Central memory CD8-positive, alpha-beta T cell (primary cell): ENCODE measurements at regions not wholly inside any gene's neighbourhood (a gene's known extent, or its start where the extent isn't known, plus 50 kb on each side); places are given as distances from the start of the nearest gene placed in this dataset.

ENCODE experiments used
- ATAC-seq: fragments of 150-1000 bp; cut with Tn5 transposase; replicated peaks from 2 replicates; pipeline ENCODE4 v1.10.0; 2022; ENCODE audit warnings: mild to moderate bottlenecking, moderate FRiP score, moderate number of reproducible peaks; ENCODE audit not compliant: poor library complexity, severe bottlenecking; ENCODE audit errors: extremely low read depth
- DNase-seq, 2 donors: peaks; one replicate each; pipeline ENCODE4 v3.0.0; 2021; ENCODE audit warnings: low spot score in 2 of 2
- H3K27ac Mint-ChIP-seq: one replicate; pipeline ENCODE4 v1.8.0; 2022; ENCODE audit warnings: low read depth, mild to moderate bottlenecking, moderate library complexity, mixed read lengths
- H3K27me3 Mint-ChIP-seq: one replicate; pipeline ENCODE4 v1.8.0; 2022; ENCODE audit warnings: mixed read lengths
- H3K36me3 Mint-ChIP-seq: one replicate; pipeline ENCODE4 v1.8.0; 2022; ENCODE audit warnings: mild to moderate bottlenecking, moderate library complexity, mixed read lengths; ENCODE audit not compliant: insufficient read depth
- H3K4me1 Mint-ChIP-seq: one replicate; pipeline ENCODE4 v1.8.0; 2022; ENCODE audit warnings: mixed read lengths
- H3K4me3 Mint-ChIP-seq: one replicate; pipeline ENCODE4 v1.8.0; 2022; ENCODE audit warnings: mild to moderate bottlenecking, moderate library complexity, mixed read lengths
- H3K9me3 Mint-ChIP-seq: one replicate; pipeline ENCODE4 v1.8.0; 2022; ENCODE audit warnings: mixed read lengths

- no peaks in the 10 kb centered on the region for H3K9me3 Mint-ChIP-seq
Observed at GRCh38 chr7:25900877-25901276, 251.1 kb upstream of the NFE2L3 start.

GRCh38 chr7:25901658-25902057 lies 250.3 kb upstream of the NFE2L3 start:
- Mint-ChIP-seq H3K4me3 (no peak overlapping the region), H3K27me3 (peaks cover 11% of the 10 kb centered on the region), H3K36me3 (no peaks in the 10 kb centered on the region), H3K4me1 (no peaks in the 10 kb centered on the region), H3K9me3 (no peaks in the 10 kb centered on the region), H3K27ac (no peak overlapping the region)
- no peak for ATAC-seq
- DNase-seq, result no peak

More at GRCh38 chr7:25900877-25901276, 251.1 kb upstream of the NFE2L3 start:
- H3K4me1 Mint-ChIP-seq, result no peaks in the 10 kb centered on the region
- H3K27ac Mint-ChIP-seq, result no peak overlapping the region
- ATAC-seq (no peak), DNase-seq (no peak)
- H3K4me3 Mint-ChIP-seq, result no peak overlapping the region
- H3K36me3 Mint-ChIP-seq, result no peaks in the 10 kb centered on the region
- H3K27me3 Mint-ChIP-seq, result peaks cover 6% of the 10 kb centered on the region

- H3K9me3 Mint-ChIP-seq, result no peaks in the 10 kb centered on the region
- ATAC-seq, result no peak
- H3K27me3 Mint-ChIP-seq, result peaks cover 21% of the 10 kb centered on the region
- no peak overlapping the region for H3K27ac Mint-ChIP-seq
- H3K4me3 Mint-ChIP-seq, result no peak overlapping the region
- no peaks in the 10 kb centered on the region for H3K4me1 Mint-ChIP-seq
- DNase-seq, result no peak
- H3K36me3 Mint-ChIP-seq, result no peaks in the 10 kb centered on the region
Observed at GRCh38 chr7:25906003-25906402, 246.0 kb upstream of the NFE2L3 start.

DNA sequence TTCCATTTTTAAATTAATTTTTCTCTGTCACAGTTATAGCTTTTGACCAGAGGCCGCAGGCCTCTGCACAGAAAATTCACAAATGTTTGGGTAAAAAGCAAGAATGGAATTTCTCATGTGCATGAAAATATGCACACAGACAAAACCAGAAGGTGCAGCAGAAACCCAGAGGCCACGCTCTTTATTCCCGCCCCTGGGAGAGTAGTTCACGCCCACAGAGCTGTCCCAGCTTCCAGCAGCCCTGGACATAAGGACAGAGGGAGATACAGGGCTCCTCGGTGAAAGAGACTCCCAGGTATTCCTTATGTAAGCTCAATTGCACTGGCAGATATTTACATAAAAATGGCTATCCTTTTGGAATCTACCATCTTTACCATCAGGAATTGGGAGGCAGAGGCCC lies 245.2 kb upstream of the NFE2L3 start:
- no peaks in the 10 kb centered on the region for H3K4me1 Mint-ChIP-seq
- no peak overlapping the region for H3K4me3 Mint-ChIP-seq
- H3K9me3 Mint-ChIP-seq, result no peaks in the 10 kb centered on the region
- no peaks in the 10 kb centered on the region for H3K36me3 Mint-ChIP-seq
- H3K27ac Mint-ChIP-seq, result no peak overlapping the region
- peaks cover 21% of the 10 kb centered on the region for H3K27me3 Mint-ChIP-seq
- ATAC-seq, result no peak
- DNase-seq, result no peak

GRCh38 chr7:25907214-25907613 lies 244.8 kb upstream of the NFE2L3 start:
- Mint-ChIP-seq H3K27ac (no peak overlapping the region), H3K4me3 (no peak overlapping the region), H3K27me3 (peaks cover 21% of the 10 kb centered on the region), H3K9me3 (no peaks in the 10 kb centered on the region), H3K4me1 (no peaks in the 10 kb centered on the region), H3K36me3 (no peaks in the 10 kb centered on the region)
- ATAC-seq (no peak), DNase-seq (no peak)

GRCh38 chr7:25907731-25908130 lies 244.3 kb upstream of the NFE2L3 start:
- H3K36me3 Mint-ChIP-seq, result no peaks in the 10 kb centered on the region
- no peak overlapping the region for H3K27ac Mint-ChIP-seq
- H3K9me3 Mint-ChIP-seq, result no peaks in the 10 kb centered on the region
- ATAC-seq, result no peak
- DNase-seq, result no peak
- H3K4me1 Mint-ChIP-seq, result no peaks in the 10 kb centered on the region
- H3K27me3 Mint-ChIP-seq, result peaks cover 21% of the 10 kb centered on the region
- H3K4me3 Mint-ChIP-seq, result no peak overlapping the region

GRCh38 chr7:25908154-25908949 lies 243.6 kb upstream of the NFE2L3 start:
- H3K36me3 Mint-ChIP-seq, result no peaks in the 10 kb centered on the region
- H3K9me3 Mint-ChIP-seq, result no peaks in the 10 kb centered on the region
- H3K4me1 Mint-ChIP-seq, result no peaks in the 10 kb centered on the region
- DNase-seq (no peak), ATAC-seq (no peak)
- no peak overlapping the region for H3K27ac Mint-ChIP-seq
- H3K4me3 Mint-ChIP-seq, result no peak overlapping the region
- H3K27me3 Mint-ChIP-seq, result peaks cover 21% of the 10 kb centered on the region

GRCh38 chr7:25911738-25912607 lies 240.0 kb upstream of the NFE2L3 start:
- peaks cover 41% of the 10 kb centered on the region for H3K27me3 Mint-ChIP-seq
- no peaks in the 10 kb centered on the region for H3K36me3 Mint-ChIP-seq
- DNase-seq (no peak), ATAC-seq (no peak)
- H3K4me1 Mint-ChIP-seq, result no peaks in the 10 kb centered on the region
- no peak overlapping the region for H3K4me3 Mint-ChIP-seq
- H3K9me3 Mint-ChIP-seq, result no peaks in the 10 kb centered on the region
- no peak overlapping the region for H3K27ac Mint-ChIP-seq

DNA sequence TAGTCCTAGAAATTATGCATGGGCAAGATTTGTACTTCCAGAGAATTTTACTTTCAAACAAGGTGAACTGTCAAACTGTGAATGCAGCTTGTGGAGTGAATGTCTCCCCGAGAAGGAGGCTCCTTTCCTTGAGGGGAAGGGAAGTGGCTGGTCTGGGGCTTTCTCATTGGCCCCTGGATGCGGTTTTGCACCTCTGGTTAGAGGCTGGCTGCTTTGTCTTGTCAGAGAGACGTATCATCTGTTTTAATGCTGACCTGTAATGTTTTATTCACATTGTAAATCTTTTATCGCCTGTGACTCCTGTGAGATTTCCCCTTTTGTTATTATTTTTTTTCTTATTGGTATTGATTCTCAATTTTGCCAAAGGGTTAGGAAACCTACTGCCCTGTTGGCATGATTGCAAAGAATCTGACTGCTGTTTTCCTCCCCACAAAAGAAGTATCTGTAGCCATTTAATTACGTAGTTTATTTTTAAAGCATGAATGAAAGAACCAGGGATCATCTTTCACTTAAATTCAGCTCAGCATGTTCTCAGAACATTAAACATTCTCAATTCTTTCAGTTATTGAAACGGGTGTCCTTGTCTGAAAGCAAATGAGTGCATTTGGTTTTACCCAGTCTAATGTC lies 238.3 kb upstream of the NFE2L3 start:
- ATAC-seq (peak; percentile 62), DNase-seq (no peak)
- Mint-ChIP-seq H3K27ac (no peak overlapping the region), H3K27me3 (peaks cover 48% of the 10 kb centered on the region), H3K9me3 (peaks cover 6% of the 10 kb centered on the region), H3K4me3 (no peak overlapping the region), H3K4me1 (no peaks in the 10 kb centered on the region), H3K36me3 (no peaks in the 10 kb centered on the region)

- no peaks in the 10 kb centered on the region for H3K36me3 Mint-ChIP-seq
- peaks cover 88% of the 10 kb centered on the region for H3K27me3 Mint-ChIP-seq
- H3K4me1 Mint-ChIP-seq, result no peaks in the 10 kb centered on the region
- ATAC-seq (no peak), DNase-seq (no peak)
- no peak overlapping the region for H3K27ac Mint-ChIP-seq
- H3K4me3 Mint-ChIP-seq, result no peak overlapping the region
- H3K9me3 Mint-ChIP-seq, result peaks cover 6% of the 10 kb centered on the region
Observed at GRCh38 chr7:25918731-25919130, 233.3 kb upstream of the NFE2L3 start.

DNA sequence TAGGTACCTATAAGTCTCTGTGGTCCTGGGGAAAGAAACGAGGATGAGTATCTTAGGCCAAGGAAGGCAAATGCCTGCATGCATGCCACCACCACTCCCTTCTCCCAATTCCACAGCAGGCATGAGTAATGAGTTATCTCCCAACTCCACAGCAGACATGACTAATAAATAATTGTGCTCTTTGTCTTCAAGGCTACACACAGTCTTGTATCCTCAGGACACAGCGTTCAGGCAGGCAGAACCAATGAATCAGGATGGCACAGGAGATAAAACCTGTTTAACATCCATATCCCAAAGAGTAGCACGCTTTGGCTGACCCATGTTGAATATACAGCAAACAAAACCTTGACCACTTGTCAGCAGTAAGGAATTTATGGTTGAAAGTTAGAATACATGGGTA lies 229.7 kb upstream of the NFE2L3 start:
- no peak for DNase-seq
- peaks cover 6% of the 10 kb centered on the region for H3K9me3 Mint-ChIP-seq

GRCh38 chr7:25923741-25924460 lies 228.1 kb upstream of the NFE2L3 start:
- no peak overlapping the region for H3K4me3 Mint-ChIP-seq
- H3K9me3 Mint-ChIP-seq, result no peaks in the 10 kb centered on the region
- no peak overlapping the region for H3K27ac Mint-ChIP-seq
- DNase-seq (no peak), ATAC-seq (no peak)
- H3K36me3 Mint-ChIP-seq, result no peaks in the 10 kb centered on the region
- no peaks in the 10 kb centered on the region for H3K4me1 Mint-ChIP-seq
- peaks cover 69% of the 10 kb centered on the region for H3K27me3 Mint-ChIP-seq

More for the DNA sequence above, 229.7 kb upstream of the NFE2L3 start:
- H3K36me3 Mint-ChIP-seq, result no peaks in the 10 kb centered on the region
- ATAC-seq, result no peak
- no peak overlapping the region for H3K27ac Mint-ChIP-seq
- H3K27me3 Mint-ChIP-seq, result peaks cover 69% of the 10 kb centered on the region
- H3K4me3 Mint-ChIP-seq, result no peak overlapping the region
- H3K4me1 Mint-ChIP-seq, result no peaks in the 10 kb centered on the region
